IPS-15b (cell line): ENCODE measurements at regions not wholly inside any gene's neighbourhood (a gene's known extent, or its start where the extent isn't known, plus 50 kb on each side); places are given as distances from the start of the nearest gene placed in this dataset.
"Not testable (repeated sequence)": the region's sequence is repeated elsewhere in the genome, so short reads cannot be mapped to it uniquely, and the experiment has no call there.

Experiments used
- H3K27me3 ChIP-seq: one replicate; pipeline ENCODE4 v1.6.1; 2013; ENCODE audit warnings: low read length; ENCODE audit not compliant: control insufficient read depth, insufficient read depth
- H3K36me3 ChIP-seq: one replicate; pipeline ENCODE4 v1.6.1; 2013; ENCODE audit warnings: low read length; ENCODE audit not compliant: control insufficient read depth, insufficient read depth
- H3K4me1 ChIP-seq: one replicate; pipeline ENCODE4 v1.6.1; 2013; ENCODE audit warnings: mild to moderate bottlenecking, low read length; ENCODE audit not compliant: control insufficient read depth, insufficient read depth
- H3K4me3 ChIP-seq: one replicate; pipeline ENCODE4 v1.5.1; 2013; ENCODE audit warnings: low read depth, low read length
- H3K9ac ChIP-seq: one replicate; pipeline ENCODE4 v1.6.1; 2013; ENCODE audit warnings: low read depth, mild to moderate bottlenecking, low read length
- H3K9me3 ChIP-seq: one replicate; pipeline ENCODE4 v1.6.1; 2013; ENCODE audit warnings: mild to moderate bottlenecking, low read length; ENCODE audit not compliant: control insufficient read depth, insufficient read depth

DNA sequence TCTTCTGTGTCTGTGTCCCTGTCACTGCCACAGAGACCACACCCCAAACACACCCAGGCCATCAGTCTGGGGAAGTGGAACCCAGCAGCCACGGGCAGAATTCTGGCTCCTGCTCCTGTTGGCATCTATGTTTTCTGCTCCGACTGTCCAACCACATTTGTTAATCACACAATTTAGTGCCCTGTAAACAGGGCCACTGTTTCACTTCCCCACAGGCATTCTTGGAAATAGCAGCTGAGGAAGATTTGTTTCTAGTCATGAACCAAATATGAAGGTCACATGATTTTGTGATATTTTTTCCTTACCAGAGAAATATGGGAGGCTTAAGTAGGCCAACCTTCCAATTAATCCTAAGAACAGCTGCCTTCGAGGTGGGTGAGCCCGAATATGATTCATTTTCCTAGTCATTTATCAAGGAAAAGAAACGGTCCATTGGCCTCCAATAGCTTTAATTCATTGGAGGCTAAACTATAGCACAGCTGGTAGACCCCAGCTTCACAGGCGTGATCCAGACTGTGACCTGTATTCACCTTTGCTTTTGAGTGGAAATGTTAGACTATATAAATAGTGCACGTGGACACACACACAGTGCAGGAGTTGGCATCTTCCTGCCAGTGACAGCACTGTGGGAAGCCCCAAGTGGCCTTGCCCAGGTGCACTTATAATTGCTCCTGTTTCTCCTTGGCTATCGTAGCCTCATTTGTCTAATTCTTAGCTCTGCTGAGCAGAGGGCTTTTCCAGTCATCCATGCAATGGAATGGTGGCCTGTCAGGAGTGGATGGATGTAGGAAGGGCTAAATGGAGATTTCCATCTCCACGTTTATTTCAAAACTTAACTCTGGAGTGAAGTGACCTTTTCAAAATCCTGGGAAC lies 267.9 kb downstream of the LPIN1 start:
- Histone ChIP-seq H3K36me3 (no peaks in the 10 kb centered on the region), H3K9me3 (no peaks in the 10 kb centered on the region), H3K9ac (no peak overlapping the region), H3K4me1 (no peaks in the 10 kb centered on the region), H3K4me3 (no peak overlapping the region), H3K27me3 (no peaks in the 10 kb centered on the region)

DNA sequence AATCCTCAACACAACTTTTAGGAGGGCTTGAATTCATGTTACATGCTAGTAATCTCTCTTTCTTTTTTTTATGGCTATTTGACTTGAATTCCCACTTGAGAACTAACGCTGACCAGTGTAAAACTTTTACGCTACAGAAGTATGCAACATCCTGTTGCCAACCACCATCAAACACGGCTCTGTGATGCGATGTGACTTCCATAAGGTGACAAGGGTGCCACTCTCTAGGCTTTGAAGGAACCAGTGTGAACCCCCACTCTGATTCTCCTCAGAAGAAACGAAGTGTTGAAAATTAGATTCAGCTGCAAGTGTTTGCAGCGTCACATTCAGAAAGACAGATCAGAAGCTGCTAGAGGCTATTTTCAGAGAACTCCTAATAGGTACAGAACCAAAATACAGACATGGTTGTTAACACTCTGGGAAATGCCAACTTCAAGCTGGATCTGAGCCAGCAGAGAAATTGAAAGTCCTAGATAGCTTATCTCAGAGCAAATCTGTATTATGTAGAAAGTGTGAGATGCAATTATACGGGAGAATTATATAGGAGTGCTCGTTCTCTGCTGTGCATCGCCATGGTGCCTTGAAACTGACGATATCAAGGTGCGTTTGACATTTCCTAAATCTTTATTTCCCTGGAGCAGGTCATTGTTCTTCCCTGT lies 271.2 kb downstream of the LPIN1 start:
- Histone ChIP-seq H3K9ac (no peak overlapping the region), H3K4me1 (no peaks in the 10 kb centered on the region), H3K9me3 (peaks cover 11% of the 10 kb centered on the region), H3K36me3 (no peaks in the 10 kb centered on the region), H3K27me3 (no peaks in the 10 kb centered on the region), H3K4me3 (no peak overlapping the region)

DNA sequence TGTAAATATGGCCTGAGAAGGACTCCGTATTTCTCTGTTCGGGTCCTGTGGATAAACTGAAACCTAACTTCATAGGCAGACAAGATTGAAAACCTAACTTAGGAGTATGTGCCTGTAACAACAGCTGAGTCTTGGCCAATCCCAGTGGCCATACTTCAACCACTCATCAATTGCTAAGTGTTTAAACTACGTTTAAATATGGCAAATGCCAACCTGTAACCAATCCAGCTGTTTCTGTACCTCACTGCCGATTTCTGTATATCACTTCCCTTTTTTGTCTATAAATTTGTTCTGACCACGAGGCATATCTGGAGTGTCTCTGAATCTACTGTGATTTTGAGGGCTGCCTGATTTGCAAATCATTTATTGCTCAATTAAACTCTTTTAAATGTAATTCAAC lies 272.3 kb downstream of the LPIN1 start:
- H3K36me3 ChIP-seq, H3K4me3 ChIP-seq, H3K4me1 ChIP-seq, H3K27me3 ChIP-seq, H3K9ac ChIP-seq: not testable (repeated sequence)
- peaks cover 11% of the 10 kb centered on the region for H3K9me3 ChIP-seq

DNA sequence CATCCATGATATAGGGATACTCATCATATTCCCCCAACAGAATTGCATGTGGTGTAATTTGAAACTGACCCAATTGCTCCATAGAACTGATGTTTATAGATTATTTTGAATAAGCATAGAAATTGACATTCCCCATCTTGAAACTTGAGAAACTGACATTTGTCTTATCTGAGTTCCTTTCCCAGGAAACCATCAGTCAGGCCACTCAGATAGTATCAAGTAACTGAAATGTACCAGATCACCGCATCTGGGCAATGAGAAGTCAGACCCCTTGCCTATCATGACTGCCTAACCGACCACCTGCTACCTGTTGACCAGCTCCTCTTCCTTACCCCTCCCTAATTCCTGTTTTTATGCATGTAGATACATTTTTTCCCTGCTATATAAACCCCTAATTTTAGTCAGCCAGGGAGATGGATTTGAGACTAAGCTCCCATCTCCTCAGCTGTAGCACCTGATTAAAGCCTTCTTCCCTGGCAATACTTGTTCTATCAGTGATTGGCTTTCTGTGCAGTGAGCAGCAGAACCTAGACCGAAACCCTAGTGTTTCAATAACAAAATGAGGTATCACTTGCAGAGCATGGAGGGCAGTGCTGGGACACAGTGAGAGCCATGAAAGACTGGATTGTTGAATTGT lies 274.5 kb downstream of the LPIN1 start:
- peaks cover 11% of the 10 kb centered on the region for H3K9me3 ChIP-seq
- H3K36me3 ChIP-seq: no peaks in the 10 kb centered on the region
- H3K9ac ChIP-seq: no peak overlapping the region
- H3K4me3 ChIP-seq: no peak overlapping the region
- H3K27me3 ChIP-seq: no peaks in the 10 kb centered on the region
- H3K4me1 ChIP-seq: no peaks in the 10 kb centered on the region

- not testable (repeated sequence) for H3K9ac ChIP-seq, H3K4me3 ChIP-seq, H3K4me1 ChIP-seq, H3K36me3 ChIP-seq, H3K27me3 ChIP-seq
- H3K9me3 ChIP-seq: peaks cover 11% of the 10 kb centered on the region
These were observed 277.9 kb downstream of the LPIN1 start for GRCh38 chr2:12024197-12024907.

DNA sequence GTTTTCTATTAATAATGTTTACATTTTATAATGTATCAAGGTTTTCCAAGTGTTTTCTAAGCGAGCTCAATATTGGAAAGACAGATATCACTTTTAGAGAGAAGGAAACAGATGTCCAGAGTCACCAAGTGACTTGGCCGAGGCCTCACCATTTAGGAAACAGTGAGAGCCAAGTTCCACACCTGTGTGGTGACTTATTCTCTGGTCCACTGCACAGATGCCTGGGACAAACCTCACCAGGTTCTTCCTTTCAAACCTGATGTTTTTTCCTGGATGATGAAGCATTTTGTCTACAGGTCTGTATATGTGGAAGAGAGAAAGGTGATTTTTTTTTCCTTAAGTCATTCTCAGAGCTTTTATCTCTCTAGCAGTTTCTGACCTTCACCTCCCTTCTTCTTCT lies 280.7 kb downstream of the LPIN1 start:
- no peaks in the 10 kb centered on the region for H3K4me1 ChIP-seq
- H3K9me3 ChIP-seq: no peaks in the 10 kb centered on the region
- H3K4me3 ChIP-seq: no peak overlapping the region
- no peaks in the 10 kb centered on the region for H3K36me3 ChIP-seq
- H3K9ac ChIP-seq: no peak overlapping the region
- H3K27me3 ChIP-seq: no peaks in the 10 kb centered on the region

DNA sequence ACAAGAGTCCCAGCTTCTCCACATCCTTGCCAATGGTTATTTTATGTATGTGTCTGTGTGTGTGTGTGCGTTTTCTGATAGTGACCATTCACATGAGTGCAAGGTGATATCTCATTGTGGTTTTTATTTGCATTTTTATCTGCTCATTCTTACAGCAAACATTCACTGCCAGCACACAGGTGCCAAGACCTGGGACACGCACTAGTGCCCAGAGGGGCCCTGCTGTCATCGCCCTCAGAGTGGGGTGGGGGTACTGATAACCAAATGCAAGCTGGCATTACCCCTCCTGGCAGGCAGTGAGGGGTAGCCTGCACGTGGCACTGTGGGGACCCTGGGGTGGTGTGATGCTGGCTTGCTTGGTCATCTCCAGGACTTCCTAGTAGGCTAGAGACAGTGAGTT lies 285.4 kb downstream of the LPIN1 start:
- no peaks in the 10 kb centered on the region for H3K27me3 ChIP-seq
- no peak overlapping the region for H3K9ac ChIP-seq
- H3K4me1 ChIP-seq: no peaks in the 10 kb centered on the region
- H3K36me3 ChIP-seq: no peaks in the 10 kb centered on the region
- H3K4me3 ChIP-seq: no peak overlapping the region
- no peaks in the 10 kb centered on the region for H3K9me3 ChIP-seq

- no peaks in the 10 kb centered on the region for H3K4me1 ChIP-seq
- no peak overlapping the region for H3K4me3 ChIP-seq
- no peaks in the 10 kb centered on the region for H3K36me3 ChIP-seq
- H3K9ac ChIP-seq: no peak overlapping the region
- H3K27me3 ChIP-seq: no peaks in the 10 kb centered on the region
- H3K9me3 ChIP-seq: no peaks in the 10 kb centered on the region
These were observed 286.0 kb downstream of the LPIN1 start for GRCh38 chr2:12032398-12032797.

DNA sequence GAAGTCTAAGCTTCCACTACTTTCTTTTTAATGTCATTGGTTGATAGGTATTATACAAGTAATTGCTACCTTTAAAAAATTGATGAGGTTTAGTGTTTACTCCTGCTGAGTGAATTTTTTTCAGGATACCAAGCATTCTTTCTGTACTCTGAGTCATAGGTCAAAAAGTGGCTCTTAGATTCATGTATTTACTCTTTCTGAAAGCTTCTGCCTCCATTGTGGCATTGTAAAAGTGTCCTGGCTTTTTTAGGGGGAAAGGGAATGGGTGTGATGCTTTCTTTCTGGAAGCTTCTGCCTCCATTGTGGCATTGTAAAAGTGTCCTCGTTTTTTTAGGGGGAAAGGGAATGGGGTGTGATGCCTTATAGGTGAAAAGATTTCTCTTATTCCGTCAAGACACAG lies 286.5 kb downstream of the LPIN1 start:
- no peak overlapping the region for H3K4me3 ChIP-seq
- no peak overlapping the region for H3K9ac ChIP-seq
- H3K4me1 ChIP-seq: no peaks in the 10 kb centered on the region
- no peaks in the 10 kb centered on the region for H3K36me3 ChIP-seq
- H3K9me3 ChIP-seq: no peaks in the 10 kb centered on the region
- H3K27me3 ChIP-seq: no peaks in the 10 kb centered on the region

DNA sequence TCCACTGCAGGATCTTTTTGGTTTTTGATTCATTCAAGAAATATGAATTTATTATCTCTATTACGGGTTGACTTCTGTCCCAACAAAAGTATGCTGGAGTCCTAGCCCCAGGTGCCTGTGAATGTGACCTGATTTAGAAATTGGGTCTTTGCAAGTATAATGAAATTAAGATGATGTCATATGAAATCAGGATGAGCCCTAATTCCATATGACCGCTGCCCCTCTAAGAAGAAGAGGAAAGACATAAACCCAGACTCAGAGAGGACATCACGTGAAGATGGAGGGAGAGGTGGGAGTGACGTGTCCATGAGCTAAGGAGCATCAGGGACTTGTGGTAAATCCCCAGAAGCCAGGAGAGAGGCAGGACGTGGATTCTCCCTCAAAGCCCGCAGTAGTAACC lies 287.1 kb downstream of the LPIN1 start:
- no peaks in the 10 kb centered on the region for H3K9me3 ChIP-seq
- H3K4me3 ChIP-seq: no peak overlapping the region
- no peak overlapping the region for H3K9ac ChIP-seq

DNA sequence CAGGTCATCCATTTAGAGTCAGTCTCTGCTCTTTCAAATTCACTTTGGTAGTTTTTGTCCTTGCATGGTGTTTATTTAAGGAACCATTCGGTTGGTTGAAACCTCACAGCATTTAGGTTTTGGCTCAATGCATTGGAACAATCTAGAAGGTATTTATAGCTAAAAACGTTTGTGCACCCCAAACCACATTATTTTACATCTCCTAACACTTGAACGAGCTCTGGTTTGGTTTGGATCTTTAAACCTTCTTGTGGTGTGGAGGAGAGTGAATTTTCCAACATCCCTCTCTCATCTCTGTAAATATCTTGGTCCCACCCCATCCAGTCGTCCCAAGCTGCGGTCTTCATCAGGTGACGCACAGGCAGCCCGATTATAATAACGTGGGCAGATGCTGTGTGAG lies 287.9 kb downstream of the LPIN1 start:
- no peaks in the 10 kb centered on the region for H3K36me3 ChIP-seq
- H3K9ac ChIP-seq: no peak overlapping the region
- H3K4me3 ChIP-seq: no peak overlapping the region
- H3K27me3 ChIP-seq: no peaks in the 10 kb centered on the region
- no peaks in the 10 kb centered on the region for H3K4me1 ChIP-seq
- H3K9me3 ChIP-seq: no peaks in the 10 kb centered on the region

More for the DNA sequence above, 287.1 kb downstream of the LPIN1 start:
- H3K4me1 ChIP-seq: no peaks in the 10 kb centered on the region
- no peaks in the 10 kb centered on the region for H3K36me3 ChIP-seq
- H3K27me3 ChIP-seq: no peaks in the 10 kb centered on the region
